H1 (cell line): ENCODE measurements at regions not wholly inside any gene's neighbourhood (a gene's known extent, or its start where the extent isn't known, plus 50 kb on each side); places are given as distances from the start of the nearest gene placed in this dataset.

Experiments
- CTCF ChIA-PET: fragments of 300-600 bp; sonication (Branson Sonifier 250); formaldehyde crosslinking; loops from one replicate; lab custom pipeline; 2021; ENCODE audit not compliant: partially characterized antibody; lab: Charles Lee
- POLR2A ChIA-PET: fragments of 300-600 bp; sonication (Branson Sonifier 250); formaldehyde crosslinking; loops from one replicate; lab custom pipeline; 2021; ENCODE audit warnings: inconsistent platforms; ENCODE audit not compliant: partially characterized antibody; lab: Charles Lee
- DNase-seq, 2 experiments: peaks; one replicate each; pipeline versions ENCODE4 v3.0.0 to v3.0.0-alpha.2; 2010 to 2022; ENCODE audit warnings: low spot score in 2 of 2, low read depth in 1 of 2, mixed read lengths in 1 of 2
- FAIRE-seq: peaks from 2 replicates; lab custom pipeline; 2011; peaks lifted over from hg19 to GRCh38; lab: Jason Lieb, UNC
- H2AFZ ChIP-seq: 2 replicates; pipeline ENCODE4 v1.8.1; 2012; ENCODE audit warnings: low read length, inconsistent platforms
- H2AK5ac ChIP-seq: 2 replicates; pipeline ENCODE4 v1.6.1; 2013; ENCODE audit warnings: low read depth, low read length
- H2BK120ac ChIP-seq: replicated peaks from 2 replicates; pipeline ENCODE3; 2013; ENCODE audit warnings: low read depth, low read length, inconsistent platforms
- H2BK12ac ChIP-seq: 2 replicates; pipeline ENCODE4 v1.6.1; 2013; ENCODE audit warnings: low read depth, low read length
- H2BK15ac ChIP-seq: 2 replicates; pipeline ENCODE4 v1.6.1; 2013; ENCODE audit warnings: low read length
- H2BK20ac ChIP-seq: 2 replicates; pipeline ENCODE4 v1.6.1; 2013; ENCODE audit warnings: low read length
- H2BK5ac ChIP-seq: 2 replicates; pipeline ENCODE4 v1.6.1; 2013; ENCODE audit warnings: low read depth, low read length
- H3K14ac ChIP-seq: 2 replicates; pipeline ENCODE4 v1.6.1; 2013; ENCODE audit warnings: inconsistent platforms; ENCODE audit not compliant: insufficient read length
- H3K18ac ChIP-seq: 2 replicates; pipeline ENCODE4 v1.6.1; 2013; ENCODE audit warnings: low read length; ENCODE audit errors: extremely low read depth
- H3K23ac ChIP-seq: 2 replicates; pipeline ENCODE4 v1.6.1; 2013; ENCODE audit warnings: inconsistent platforms; ENCODE audit not compliant: insufficient read length
- H3K23me2 ChIP-seq: 2 replicates; pipeline ENCODE4 v1.6.1; 2013; ENCODE audit warnings: low read depth, low read length
- H3K27ac ChIP-seq: 2 replicates; pipeline ENCODE4 v1.6.1; 2011; ENCODE audit warnings: low read depth, low read length, inconsistent platforms
- H3K27me3 ChIP-seq, 4 experiments: replicated peaks in 1 of 4; 1 replicate in 1 of 4; 2 replicates in 3 of 4; pipeline versions ENCODE4 v1.6.1 to v1.8.1; 2011 to 2013; ENCODE audit warnings: low read length in 3 of 4, mild to moderate bottlenecking in 3 of 4, inconsistent platforms in 2 of 4, mixed read lengths in 2 of 4, moderate library complexity in 1 of 4; ENCODE audit not compliant: control insufficient read depth in 3 of 4, insufficient read depth in 3 of 4; ENCODE audit errors: extremely low read depth in 1 of 4
- H3K36me3 ChIP-seq, 4 experiments: 2 replicates each; pipeline versions ENCODE4 v1.6.1 to v1.8.1; 2011 to 2013; ENCODE audit warnings: mild to moderate bottlenecking in 4 of 4, low read length in 3 of 4, moderate library complexity in 2 of 4, control low read depth in 1 of 4, inconsistent platforms in 1 of 4; ENCODE audit not compliant: insufficient read depth in 4 of 4, control insufficient read depth in 2 of 4
- H3K4ac ChIP-seq: replicated peaks from 2 replicates; pipeline ENCODE3; 2013; ENCODE audit warnings: low read length, low read depth, mixed read lengths, inconsistent platforms; ENCODE audit not compliant: insufficient read length
- H3K4me1 ChIP-seq, 4 experiments: replicated peaks in 1 of 4; 1 replicate in 1 of 4; 2 replicates in 3 of 4; pipeline versions ENCODE4 v1.6.1 to v1.8.1; 2011 to 2013; ENCODE audit warnings: low read length in 3 of 4, inconsistent platforms in 2 of 4, mixed read lengths in 1 of 4; ENCODE audit not compliant: insufficient read depth in 4 of 4, control insufficient read depth in 3 of 4
- H3K4me2 ChIP-seq, 2 experiments: 2 replicates each; pipeline versions ENCODE4 v1.6.1 to v1.8.1; 2011 to 2013; ENCODE audit warnings: low read depth in 2 of 2, low read length in 2 of 2, control low read depth in 1 of 2, inconsistent platforms in 1 of 2, mild to moderate bottlenecking in 1 of 2; ENCODE audit not compliant: insufficient read depth in 1 of 2
- H3K4me3 ChIP-seq, 4 experiments: fragments of 200-600, 300-600 bp in 1 of 4; sonication (generic), shearing (Covaris generic), sonication (Bioruptor Twin) in 1 of 4; 2 replicates each; pipeline versions ENCODE4 v1.5.1 to v1.8.1; 2011 to 2016; ENCODE audit warnings: low read length in 4 of 4, low read depth in 3 of 4, control low read depth in 2 of 4, inconsistent platforms in 2 of 4, mild to moderate bottlenecking in 2 of 4, mixed read lengths in 1 of 4, moderate library complexity in 1 of 4; ENCODE audit not compliant: insufficient read depth in 2 of 4; ENCODE audit errors: extremely low read depth in 1 of 4
- H3K56ac ChIP-seq: replicated peaks from 2 replicates; pipeline ENCODE3; 2013; ENCODE audit warnings: low read depth, mild to moderate bottlenecking, mixed read lengths, low read length, inconsistent platforms; ENCODE audit not compliant: insufficient read length
- H3K79me1 ChIP-seq: 2 replicates; pipeline ENCODE4 v1.6.1; 2013; ENCODE audit warnings: low read depth, low read length, control low read depth
- H3K79me2 ChIP-seq, 2 experiments: 2 replicates each; pipeline versions ENCODE4 v1.6.1 to v1.8.1; 2012 to 2013; ENCODE audit warnings: low read length in 2 of 2, mild to moderate bottlenecking in 2 of 2, inconsistent platforms in 1 of 2; ENCODE audit not compliant: insufficient read depth in 2 of 2, control insufficient read depth in 1 of 2
- H3K9ac ChIP-seq, 4 experiments: replicated peaks in 1 of 4; 1 replicate in 1 of 4; 2 replicates in 3 of 4; pipeline versions ENCODE4 v1.6.1 to v1.8.1; 2011 to 2013; ENCODE audit warnings: low read depth in 3 of 4, low read length in 3 of 4, control low read depth in 2 of 4, mild to moderate bottlenecking in 2 of 4, moderate library complexity in 2 of 4, inconsistent platforms in 1 of 4; ENCODE audit errors: extremely low read depth in 1 of 4
- H3K9me3 ChIP-seq, 2 experiments: 2 replicates each; pipeline versions ENCODE4 v1.6.1 to v1.8.1; 2012 to 2013; ENCODE audit warnings: mild to moderate bottlenecking in 2 of 2, moderate library complexity in 2 of 2, control low read depth in 1 of 2, inconsistent platforms in 1 of 2, low read depth in 1 of 2, low read length in 1 of 2, mixed read lengths in 1 of 2; ENCODE audit not compliant: insufficient read depth in 2 of 2
- H4K20me1 ChIP-seq, 2 experiments: replicated peaks in 1 of 2; 2 replicates each; pipeline versions ENCODE3 to v1.8.1; 2011 to 2013; ENCODE audit warnings: inconsistent platforms in 2 of 2, low read length in 2 of 2, mild to moderate bottlenecking in 1 of 2; ENCODE audit not compliant: insufficient read depth in 2 of 2, control insufficient read depth in 1 of 2
- H4K5ac ChIP-seq: 2 replicates; pipeline ENCODE4 v1.6.1; 2013; ENCODE audit warnings: low read length, low read depth, mixed read lengths, inconsistent platforms; ENCODE audit not compliant: insufficient read length
- H4K8ac ChIP-seq: 2 replicates; pipeline ENCODE4 v1.8.0; 2013; ENCODE audit warnings: mild to moderate bottlenecking, moderate library complexity, low read length, inconsistent platforms; ENCODE audit not compliant: insufficient read depth; ENCODE audit errors: extremely low read depth
- H4K91ac ChIP-seq: replicated peaks from 2 replicates; pipeline ENCODE3; 2013; ENCODE audit warnings: low read length, mixed read lengths, inconsistent platforms; ENCODE audit not compliant: insufficient read length
- EGR1 ChIP-seq: IDR thresholded peaks from 2 replicates; pipeline ENCODE4 v1.6.1; 2011; ENCODE audit warnings: low read depth, low read length, borderline replicate concordance
- JUN ChIP-seq: IDR thresholded peaks from 2 replicates; pipeline ENCODE4 v1.6.1; 2011; ENCODE audit warnings: low read depth, mild to moderate bottlenecking, improper control_type of control experiment, low read length
- SIX5 ChIP-seq: IDR thresholded peaks from 2 replicates; pipeline ENCODE4 v1.6.1; 2011; ENCODE audit warnings: mild to moderate bottlenecking, low read depth, low read length
- WGBS, 2 experiments: shearing (Covaris generic) in 1 of 2; methylation state at CpG; one replicate each; pipeline versions ENCODE4 v1.1.6 to v1.1.7; 2013 to 2015; ENCODE audit warnings: low lambda C conversion rate in 2 of 2, mixed read lengths in 2 of 2, inconsistent platforms in 1 of 2, low coverage in 1 of 2, missing lambda C conversion rate in 1 of 2; ENCODE audit not compliant: insufficient replicate concordance in 2 of 2, insufficient coverage in 1 of 2, insufficient read length in 1 of 2; ENCODE audit errors: extremely low coverage in 1 of 2, missing lambda C conversion rate in 1 of 2; 5-methylcytosine and 5-hydroxymethylcytosine counted together

GRCh38 chrX:68997511-68997910 is 167.7 kb downstream of the PJA1 start:
- no peak for FAIRE-seq
- CTCF ChIA-PET, result no interaction called here

More at GRCh38 chrX:68997511-68997910, 167.7 kb downstream of the PJA1 start:
- no peak overlapping the region for H3K27ac ChIP-seq
- H2BK5ac ChIP-seq, result no peak overlapping the region
- no peak for TF ChIP-seq SIX5
- no peak for TF ChIP-seq EGR1
- no peak for TF ChIP-seq JUN
- POLR2A ChIA-PET, result no interaction called here
- no peak overlapping the region for H3K4me2 ChIP-seq
- H3K4ac ChIP-seq, result no peak overlapping the region
- H3K79me2 ChIP-seq, result no peaks in the 10 kb centered on the region
- no peak overlapping the region for H4K5ac ChIP-seq
- no peaks in the 10 kb centered on the region for H3K36me3 ChIP-seq
- H3K27me3 ChIP-seq, result no peaks in the 10 kb centered on the region
- no peak overlapping the region for H3K56ac ChIP-seq
- no peaks in the 10 kb centered on the region for H4K20me1 ChIP-seq
- no peak overlapping the region for H3K14ac ChIP-seq
- H3K23me2 ChIP-seq, result no peaks in the 10 kb centered on the region
- H3K4me3 ChIP-seq, result no peak overlapping the region
- H3K9ac ChIP-seq, result no peak overlapping the region
- 85% methylated on average over 4 of the region's 4 CpGs; no CpG with 5 or more reads in 1 of the 2 experiments for WGBS, 2 experiments
- H2AFZ ChIP-seq, result no peak overlapping the region
- no peak overlapping the region for H2BK120ac ChIP-seq
- no peaks in the 10 kb centered on the region for H3K9me3 ChIP-seq
- H3K4me1 ChIP-seq, result peaks cover 0 to 3% (median 1%) of the 10 kb centered on the region in 4 experiments; a peak in 3 of 7 replicates
- no peak overlapping the region for H3K18ac ChIP-seq
- H3K23ac ChIP-seq, result no peak overlapping the region
- no peak overlapping the region for H2BK15ac ChIP-seq
- H3K79me1 ChIP-seq, result no peaks in the 10 kb centered on the region
- H4K8ac ChIP-seq, result no peak overlapping the region
- no peak overlapping the region for H4K91ac ChIP-seq
- H2AK5ac ChIP-seq, result no peak overlapping the region
- no peak overlapping the region for H2BK12ac ChIP-seq
- DNase-seq, result no peak
- no peak overlapping the region for H2BK20ac ChIP-seq
